ENCODE measurements at regions not wholly inside any gene's neighbourhood (a gene's known extent, or its start where the extent isn't known, plus 50 kb on each side); places are given as distances from the start of the nearest gene placed in this dataset.

- no peak overlapping the region for H3K4me2 ChIP-seq
- H3K79me2 ChIP-seq (replicated peaks; ENCODE audit: insufficient read depth), result no peaks in the 10 kb centered on the region
- H3K27me3 ChIP-seq (ENCODE audit: insufficient read depth), result no peaks in the 10 kb centered on the region
- peaks cover 11% of the 10 kb centered on the region; the same call in 1 of the 2 replicates for H3K4me1 ChIP-seq (ENCODE audit: insufficient read depth)
- no peak overlapping the region for H3K27ac ChIP-seq (ENCODE audit: low read depth)
- H4K20me1 ChIP-seq (replicated peaks; ENCODE audit: insufficient read depth), result no peaks in the 10 kb centered on the region
- H3K27ac Mint-ChIP-seq, result no peak overlapping the region
- H2AFZ ChIP-seq, result no peak overlapping the region
- TF ChIP-seq NANOG (IDR thresholded peaks at IDR 0.05; ENCODE audit: borderline replicate concordance) (no peak), JUNB (IDR thresholded peaks at IDR 0.05; ENCODE audit: unreplicated experiment) (no peak), ZNF114 (CRISPR knock-in tag; IDR thresholded peaks at IDR 0.05) (no peak), ZNF331 (CRISPR knock-in tag; IDR thresholded peaks at IDR 0.05; ENCODE audit: low read depth) (no peak), CTCF (conservative IDR thresholded peaks at IDR 0.05; ENCODE audit: low read depth in 2 of 2) (no peak), ZNF462 (CRISPR knock-in tag; IDR thresholded peaks at IDR 0.05) (no peak), EZH2phosphoT487 (IDR thresholded peaks at IDR 0.05; ENCODE audit: unreplicated experiment) (no peak)
- no peaks in the 10 kb centered on the region for H3K36me3 ChIP-seq (ENCODE audit: insufficient read depth)
- no peaks in the 10 kb centered on the region for H3K9me3 Mint-ChIP-seq
- H3K4me1 Mint-ChIP-seq, result peaks cover 9% of the 10 kb centered on the region
- H3K4me3 Mint-ChIP-seq, result no peak overlapping the region
- H3F3A ChIP-seq (replicated peaks; ENCODE audit: low read depth), result no peaks in the 10 kb centered on the region
- no peak for DNase-seq (ENCODE audit: low spot score)
- H3K36me3 Mint-ChIP-seq (ENCODE audit: low read depth), result no peaks in the 10 kb centered on the region
- H3K9me2 ChIP-seq (ENCODE audit: insufficient read depth), result no peaks in the 10 kb centered on the region
- ATAC-seq, result no peak
- no peak overlapping the region for H3K4me3 ChIP-seq
- H3K27me3 Mint-ChIP-seq (ENCODE audit: insufficient read depth, low read depth, poor library complexity), result no peaks in the 10 kb centered on the region
These were observed 684.0 kb upstream of the CDH9 start for GRCh38 chr5:27722337-27722736.

Measured in GM23338 (cell line).